CD14-positive monocyte (primary cell): ENCODE measurements at regions not wholly inside any gene's neighbourhood (a gene's known extent, or its start where the extent isn't known, plus 50 kb on each side); places are given as distances from the start of the nearest gene placed in this dataset.

Experiments used
- DNase-seq, 3 donors: peaks; one replicate each; pipeline ENCODE4 v3.0.0-alpha.2; 2011 to 2022
- H2AFZ ChIP-seq: 2 replicates; pipeline ENCODE4 v1.6.0; 2012; ENCODE audit warnings: mild to moderate bottlenecking, low read depth, low read length, inconsistent platforms; ENCODE audit not compliant: insufficient read depth, poor library complexity, severe bottlenecking
- H3K27ac ChIP-seq, 2 donors: 1 replicate in 1 of 2; 2 replicates in 1 of 2; pipeline ENCODE4 v1.5.1; 2012 to 2013; ENCODE audit warnings: low read length in 2 of 2, control low read depth in 1 of 2, inconsistent platforms in 1 of 2, low read depth in 1 of 2, mild to moderate bottlenecking in 1 of 2
- H3K27me3 ChIP-seq, 2 donors: one replicate each; pipeline versions ENCODE4 v1.6.0 to v1.6.1; 2011 to 2013; ENCODE audit warnings: low read length in 2 of 2; ENCODE audit not compliant: control insufficient read depth in 2 of 2, insufficient read depth in 2 of 2
- H3K36me3 ChIP-seq, 2 donors: replicated peaks in 1 of 2; 1 replicate in 1 of 2; 2 replicates in 1 of 2; pipeline versions ENCODE4 v1.5.1 to v1.6.1; 2012 to 2013; ENCODE audit warnings: low read length in 2 of 2, control low read depth in 1 of 2, inconsistent platforms in 1 of 2, mild to moderate bottlenecking in 1 of 2; ENCODE audit not compliant: insufficient read depth in 2 of 2, control insufficient read depth in 1 of 2
- H3K4me1 ChIP-seq, 2 donors: 1 replicate in 1 of 2; 2 replicates in 1 of 2; pipeline versions ENCODE4 v1.5.1 to v1.6.1; 2012 to 2013; ENCODE audit warnings: low read length in 2 of 2, control low read depth in 1 of 2, inconsistent platforms in 1 of 2, mild to moderate bottlenecking in 1 of 2, moderate library complexity in 1 of 2; ENCODE audit not compliant: insufficient read depth in 2 of 2, control insufficient read depth in 1 of 2
- H3K4me2 ChIP-seq: replicated peaks from 2 replicates; pipeline ENCODE3; 2012; ENCODE audit warnings: low read length, moderate library complexity, mild to moderate bottlenecking; ENCODE audit not compliant: poor library complexity, severe bottlenecking; ENCODE audit errors: extremely low read depth
- H3K4me3 ChIP-seq, 3 experiments: fragments of 200-600 bp in 1 of 3; sonication (generic) in 1 of 3; replicated peaks in 1 of 3; 1 replicate in 2 of 3; 2 replicates in 1 of 3; pipeline ENCODE4 v1.5.1; 2011 to 2013; ENCODE audit warnings: low read length in 3 of 3, mild to moderate bottlenecking in 3 of 3, control low read depth in 2 of 3, low read depth in 2 of 3, inconsistent platforms in 1 of 3, moderate library complexity in 1 of 3
- H3K79me2 ChIP-seq: 2 replicates; pipeline ENCODE4 v1.6.0; 2012; ENCODE audit warnings: mild to moderate bottlenecking, control low read depth, inconsistent platforms, low read length, moderate library complexity; ENCODE audit not compliant: insufficient read depth
- H3K9ac ChIP-seq: 2 replicates; pipeline ENCODE4 v1.6.0; 2017; ENCODE audit warnings: low read length, mild to moderate bottlenecking; ENCODE audit not compliant: insufficient read depth, poor library complexity, severe bottlenecking
- H3K9me3 ChIP-seq, 2 donors: replicated peaks in 1 of 2; 1 replicate in 1 of 2; 2 replicates in 1 of 2; pipeline versions ENCODE4 v1.5.1 to v1.6.1; 2012 to 2013; ENCODE audit warnings: low read length in 2 of 2, control low read depth in 1 of 2; ENCODE audit not compliant: control insufficient read depth in 1 of 2, insufficient read depth in 1 of 2
- H4K20me1 ChIP-seq: 2 replicates; pipeline ENCODE4 v1.6.0; 2012; ENCODE audit warnings: mild to moderate bottlenecking, low read length, control low read depth, moderate library complexity; ENCODE audit not compliant: insufficient read depth
- H3K27ac Mint-ChIP-seq, 7 donors: one replicate each; pipeline ENCODE4 v1.8.0; 2020; ENCODE audit warnings: mild to moderate bottlenecking in 7 of 7, mixed read lengths in 7 of 7, moderate library complexity in 6 of 7, inconsistent platforms in 2 of 7
- H3K27me3 Mint-ChIP-seq, 3 donors: one replicate each; pipeline ENCODE4 v1.8.0; 2021 to 2022; ENCODE audit warnings: low read depth in 3 of 3, mild to moderate bottlenecking in 3 of 3, mixed read lengths in 3 of 3, moderate library complexity in 3 of 3, inconsistent platforms in 1 of 3
- H3K36me3 Mint-ChIP-seq, 2 donors: one replicate each; pipeline ENCODE4 v1.8.0; 2020; ENCODE audit warnings: mixed read lengths in 2 of 2, inconsistent platforms in 1 of 2, mild to moderate bottlenecking in 1 of 2
- H3K4me1 Mint-ChIP-seq: one replicate; pipeline ENCODE4 v1.8.0; 2020; ENCODE audit warnings: mild to moderate bottlenecking, mixed read lengths
- H3K4me3 Mint-ChIP-seq, 2 donors: one replicate each; pipeline ENCODE4 v1.8.0; 2020; ENCODE audit warnings: mild to moderate bottlenecking in 2 of 2, mixed read lengths in 2 of 2, moderate library complexity in 1 of 2
- H3K9me3 Mint-ChIP-seq, 7 donors: one replicate each; pipeline ENCODE4 v1.8.0; 2020 to 2022; ENCODE audit warnings: mixed read lengths in 7 of 7, mild to moderate bottlenecking in 6 of 7, moderate library complexity in 6 of 7, inconsistent platforms in 2 of 7
- WGBS: methylation state at CpG from one replicate; pipeline ENCODE4 v1.1.5; 2013; ENCODE audit warnings: missing lambda C conversion rate; ENCODE audit not compliant: insufficient coverage; 5-methylcytosine and 5-hydroxymethylcytosine counted together
- intact Hi-C, 2 donors: fragments of 100-400 bp; cut with micrococcal nuclease; formaldehyde crosslinking; loops; one replicate each; pipeline versions ENCODE4 v1.15.0 to v1.15.1; 2023
- TF ChIP-seq, protein P1 (sequence below): fragments of 200-600 bp; IDR thresholded peaks from one replicate; pipeline ENCODE4 v1.8.0; 2022; ENCODE audit warnings: antibody characterized with exemption, mild to moderate bottlenecking

DNA sequence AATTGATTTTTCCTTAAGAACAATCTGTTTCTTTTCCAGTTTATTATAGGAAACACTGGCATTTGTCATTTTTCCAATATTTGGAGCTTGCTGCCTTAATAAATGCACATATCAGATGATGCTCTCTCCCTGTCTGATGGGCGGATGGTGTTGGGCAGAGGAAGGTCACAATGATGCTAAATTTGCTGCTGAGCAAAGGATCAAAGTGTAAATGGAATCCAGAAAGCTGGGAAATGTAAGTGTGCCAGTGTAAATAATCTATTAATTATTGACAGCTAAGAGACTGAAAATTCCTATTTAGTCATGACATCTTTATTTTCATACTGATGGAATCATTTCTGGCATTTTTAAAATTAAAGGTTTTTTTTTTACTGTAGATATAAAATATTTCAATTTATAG lies 243.2 kb downstream of the PTBP2 start:
- no peak overlapping the region for H3K27ac Mint-ChIP-seq
- Histone ChIP-seq H3K27ac (no peak overlapping the region), H3K4me1 (no peaks in the 10 kb centered on the region), H2AFZ (no peak overlapping the region), H4K20me1 (no peaks in the 10 kb centered on the region), H3K9ac (no peak overlapping the region), H3K4me2 (no peak overlapping the region), H3K36me3 (no peaks in the 10 kb centered on the region), H3K9me3 (no peaks in the 10 kb centered on the region), H3K4me3 (no peak overlapping the region), H3K79me2 (no peaks in the 10 kb centered on the region), H3K27me3 (no peaks in the 10 kb centered on the region)
- no peaks in the 10 kb centered on the region for H3K36me3 Mint-ChIP-seq
- no CpG with 5 or more reads among the region's 1 CpG for WGBS
- no peaks in the 10 kb centered on the region for H3K4me1 Mint-ChIP-seq
- intact Hi-C loops, result loop anchor here (5.0 kb wide), 2 partner anchors 1088 to 1503 kb away; no protein-coding TSS in a partner anchor
- no peaks in the 10 kb centered on the region for H3K9me3 Mint-ChIP-seq
- H3K4me3 Mint-ChIP-seq, result no peak overlapping the region
- TF ChIP-seq, protein P1, sequence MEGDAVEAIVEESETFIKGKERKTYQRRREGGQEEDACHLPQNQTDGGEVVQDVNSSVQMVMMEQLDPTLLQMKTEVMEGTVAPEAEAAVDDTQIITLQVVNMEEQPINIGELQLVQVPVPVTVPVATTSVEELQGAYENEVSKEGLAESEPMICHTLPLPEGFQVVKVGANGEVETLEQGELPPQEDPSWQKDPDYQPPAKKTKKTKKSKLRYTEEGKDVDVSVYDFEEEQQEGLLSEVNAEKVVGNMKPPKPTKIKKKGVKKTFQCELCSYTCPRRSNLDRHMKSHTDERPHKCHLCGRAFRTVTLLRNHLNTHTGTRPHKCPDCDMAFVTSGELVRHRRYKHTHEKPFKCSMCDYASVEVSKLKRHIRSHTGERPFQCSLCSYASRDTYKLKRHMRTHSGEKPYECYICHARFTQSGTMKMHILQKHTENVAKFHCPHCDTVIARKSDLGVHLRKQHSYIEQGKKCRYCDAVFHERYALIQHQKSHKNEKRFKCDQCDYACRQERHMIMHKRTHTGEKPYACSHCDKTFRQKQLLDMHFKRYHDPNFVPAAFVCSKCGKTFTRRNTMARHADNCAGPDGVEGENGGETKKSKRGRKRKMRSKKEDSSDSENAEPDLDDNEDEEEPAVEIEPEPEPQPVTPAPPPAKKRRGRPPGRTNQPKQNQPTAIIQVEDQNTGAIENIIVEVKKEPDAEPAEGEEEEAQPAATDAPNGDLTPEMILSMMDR, result no peak
- no peak for DNase-seq
- peaks cover 2 to 6% (median 5%) of the 10 kb centered on the region in 3 donors for H3K27me3 Mint-ChIP-seq

DNA sequence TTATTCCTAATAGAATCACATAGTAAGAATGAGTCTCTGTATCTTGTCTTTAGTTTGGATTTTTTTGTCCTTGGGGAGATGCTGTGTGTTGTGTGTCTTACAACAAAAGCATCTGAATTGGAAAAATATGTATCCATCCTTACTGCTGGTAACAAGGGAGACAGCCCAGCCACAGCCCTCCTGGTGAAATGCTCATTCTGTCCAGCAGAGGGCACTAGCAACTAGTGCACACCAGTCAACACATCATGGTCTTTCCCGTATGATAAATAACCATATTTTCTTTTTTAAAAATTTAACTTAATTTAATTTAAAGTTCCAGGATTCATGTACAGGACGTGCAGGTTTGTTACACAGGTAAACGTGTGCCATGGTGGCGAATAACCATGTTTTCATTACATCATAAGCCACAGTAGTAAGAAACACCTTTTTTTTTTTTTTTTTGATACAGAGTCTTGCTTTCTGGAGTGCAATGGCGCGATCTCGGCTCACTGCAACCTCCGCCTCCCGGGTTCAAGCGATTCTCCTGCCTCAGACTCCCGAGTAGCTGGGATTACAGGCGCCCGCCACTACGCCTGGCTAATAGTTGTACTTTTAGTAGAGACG lies 245.1 kb downstream of the PTBP2 start:
- WGBS, result 70% methylated on average over 8 of the region's 15 CpGs
- no peaks in the 10 kb centered on the region for H3K4me1 ChIP-seq
- Mint-ChIP-seq H3K4me3 (no peak overlapping the region), H3K9me3 (peaks cover 0 to 2% (median 0%) of the 10 kb centered on the region in 7 donors), H3K36me3 (no peaks in the 10 kb centered on the region), H3K27me3 (peaks cover 7 to 8% (median 8%) of the 10 kb centered on the region in 3 donors), H3K27ac (no peak overlapping the region), H3K4me1 (no peaks in the 10 kb centered on the region)
- H3K27me3 ChIP-seq, result no peaks in the 10 kb centered on the region
- H3K4me3 ChIP-seq, result no peak overlapping the region
- no peak overlapping the region for H3K4me2 ChIP-seq
- no peak overlapping the region for H2AFZ ChIP-seq
- no peaks in the 10 kb centered on the region for H3K79me2 ChIP-seq
- no peaks in the 10 kb centered on the region for H3K36me3 ChIP-seq
- H3K27ac ChIP-seq, result no peak overlapping the region
- no peaks in the 10 kb centered on the region for H3K9me3 ChIP-seq
- H3K9ac ChIP-seq, result no peak overlapping the region
- H4K20me1 ChIP-seq, result no peaks in the 10 kb centered on the region
- peak; percentile 32 to 53 (median 44) for DNase-seq
- intact Hi-C loops, result loop anchor here (2.0 to 5.0 kb wide), 3 partner anchors 1084 to 1501 kb away; no protein-coding TSS in a partner anchor
- TF ChIP-seq, protein P1, result peak; percentile 92
